NCI-H2081 treated with DMSO at 0.1 percent for 48 hours (cell line): ENCODE measurements at regions not wholly inside any gene's neighbourhood (a gene's known extent, or its start where the extent isn't known, plus 50 kb on each side); places are given as distances from the start of the nearest gene placed in this dataset.

ENCODE experiments used
- DNase-seq: peaks from one replicate; lab custom pipeline; 2025; lab: John Stamatoyannopoulos, UW

DNA sequence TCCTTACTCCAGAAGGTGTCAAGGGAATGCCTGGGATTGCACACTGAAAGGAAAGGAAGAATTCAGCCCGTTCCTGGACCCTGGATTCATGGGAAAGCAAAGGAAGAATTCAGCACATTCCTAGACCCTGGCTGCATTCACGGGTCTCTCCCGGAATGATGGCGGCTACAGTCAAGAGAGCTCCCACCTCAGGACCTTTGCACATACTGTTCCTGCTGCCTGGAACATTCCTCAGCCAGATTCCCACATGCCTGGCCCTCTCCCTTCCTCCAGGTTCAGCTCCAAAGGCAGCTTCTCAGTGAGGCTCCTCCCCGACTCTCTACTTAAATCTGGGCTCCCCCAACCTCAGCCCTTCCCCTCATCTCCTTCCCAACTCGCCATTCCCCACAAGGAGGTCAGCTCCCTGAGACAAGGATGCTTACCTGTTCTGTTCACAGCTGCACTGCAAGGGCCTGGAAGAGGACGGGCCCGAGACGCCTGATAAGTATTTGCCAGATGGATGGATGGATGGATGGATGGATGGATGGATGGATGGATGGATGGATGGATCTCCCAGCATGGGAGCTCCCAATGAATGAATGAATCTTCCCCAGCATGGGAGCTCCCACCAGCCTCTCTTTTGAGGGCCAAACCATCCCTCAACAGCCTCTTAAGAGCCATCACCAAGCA, 77.4 kb downstream of the NCOR2 start:
- DNase-seq = no peak

DNA sequence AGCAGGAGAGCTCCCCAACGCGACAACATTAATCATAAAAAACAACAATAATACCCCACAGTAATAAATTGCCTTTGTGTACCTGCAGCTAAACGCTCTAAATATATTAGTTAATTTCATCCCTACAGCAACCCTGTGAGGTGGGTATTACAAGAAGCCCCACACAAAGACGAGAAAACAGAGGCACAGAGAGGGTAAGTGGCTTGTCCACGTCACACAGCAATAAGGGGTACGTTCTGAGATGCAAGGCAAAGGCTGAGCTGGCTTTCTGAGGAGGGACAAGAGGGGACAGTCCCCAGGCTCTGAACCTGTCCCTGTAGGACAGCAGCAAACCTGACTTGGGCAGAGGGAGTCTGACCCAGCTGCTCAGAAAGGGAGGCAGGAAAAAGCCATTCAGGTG, 78.2 kb downstream of the NCOR2 start:
- no peak for DNase-seq

DNA sequence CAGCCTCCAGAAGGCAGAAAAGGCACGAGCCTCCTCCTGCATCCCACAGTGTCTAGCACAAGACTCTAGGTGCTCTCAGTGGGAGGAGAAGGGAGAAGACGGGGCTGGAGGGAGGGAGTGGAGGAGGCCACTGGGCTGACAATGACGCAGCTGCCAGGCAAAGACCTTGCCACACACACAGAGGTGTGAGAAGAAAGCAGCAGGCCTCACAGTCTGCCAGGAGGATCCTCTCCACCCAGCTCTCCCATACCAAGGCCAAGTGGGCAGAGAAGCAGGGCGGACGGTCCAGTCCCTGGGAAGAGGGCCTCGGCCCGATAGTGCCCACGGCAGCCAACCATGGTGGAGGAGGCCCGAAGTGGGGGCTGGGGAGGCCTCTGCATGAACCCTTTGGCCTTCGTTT, 78.9 kb downstream of the NCOR2 start:
- no peak for DNase-seq

DNA sequence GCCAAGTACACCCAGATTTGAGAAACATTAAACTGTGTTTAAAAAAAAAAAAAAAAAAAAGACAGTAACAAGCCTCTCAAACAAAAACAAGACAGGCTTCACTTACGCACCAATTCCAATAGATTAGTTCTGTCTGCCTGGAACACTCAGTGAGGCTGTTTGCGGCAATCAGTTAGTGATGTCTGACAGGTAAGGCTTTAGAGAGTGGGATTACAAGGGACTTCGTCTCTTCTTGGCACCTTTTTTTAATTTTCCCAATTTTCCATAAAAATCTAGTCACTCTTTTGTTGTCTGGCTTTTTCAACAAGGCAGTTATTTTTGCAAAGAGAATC, 79.6 kb downstream of the NCOR2 start:
- DNase-seq = no peak

DNA sequence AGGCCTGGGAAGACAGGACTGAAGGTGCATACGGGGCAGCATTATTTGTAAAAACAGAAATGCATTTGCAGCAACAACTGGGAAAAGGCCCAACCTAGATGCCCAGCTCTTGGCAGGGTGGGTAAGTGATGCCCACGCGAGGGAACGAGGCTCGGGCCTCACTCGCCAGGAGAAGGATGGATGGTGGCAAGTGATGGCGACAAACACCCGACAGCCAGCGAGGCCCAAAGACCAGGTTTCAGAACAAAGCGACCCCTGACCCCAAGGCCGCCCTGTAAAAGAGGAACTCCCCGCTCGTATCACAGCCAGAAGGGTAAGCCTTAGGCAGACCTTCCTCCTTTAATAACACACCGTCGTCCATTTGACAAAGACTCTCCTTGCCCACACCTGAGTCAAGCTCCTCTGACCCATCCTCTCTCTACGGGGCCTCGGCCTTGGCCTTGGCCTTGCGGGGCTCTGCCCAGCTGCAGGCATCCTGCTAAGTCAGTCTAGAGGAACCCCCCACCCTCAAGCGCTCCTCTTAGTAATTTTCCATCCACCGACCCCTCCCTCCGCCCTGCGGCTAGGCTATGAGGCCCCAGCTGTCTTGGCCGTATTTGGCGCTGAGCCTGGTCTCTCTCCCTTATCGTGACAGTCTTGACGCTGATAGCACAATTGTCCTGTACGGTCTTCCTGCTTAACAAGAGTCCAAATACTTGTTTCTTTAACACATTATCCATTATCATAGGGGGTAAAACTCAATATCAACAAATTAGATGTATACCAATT, 80.2 kb downstream of the NCOR2 start:
- no peak for DNase-seq

DNA sequence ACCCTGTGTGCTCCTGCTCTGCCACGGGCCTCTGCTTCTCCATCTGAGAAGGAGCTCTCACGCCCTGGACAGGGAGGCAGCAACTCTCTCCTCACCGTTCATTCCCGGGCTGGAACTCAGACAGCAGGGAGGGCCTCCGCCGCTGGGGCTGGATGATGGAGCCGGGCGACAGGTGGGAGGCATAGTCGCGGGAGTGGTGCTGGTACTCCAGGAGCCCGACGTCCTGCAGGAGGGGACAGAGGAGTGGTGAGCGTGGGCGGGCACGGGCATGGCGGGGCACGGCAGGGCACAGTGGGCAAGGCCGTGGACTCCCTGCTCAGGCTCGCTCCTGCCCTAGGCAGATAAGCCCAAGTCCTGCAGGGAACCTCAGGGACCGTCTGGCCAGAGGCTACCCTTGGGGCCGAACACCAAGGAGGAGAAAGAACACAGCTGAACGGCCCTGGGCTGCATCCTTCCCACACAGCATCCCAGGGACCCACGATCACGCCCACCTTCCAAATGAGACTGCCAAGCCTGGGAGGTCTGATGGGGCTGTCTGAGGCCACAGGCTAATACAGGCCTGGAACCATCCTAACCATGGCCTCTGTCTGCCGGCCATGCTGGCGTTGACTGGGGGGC, 81.0 kb downstream of the NCOR2 start:
- DNase-seq = no peak

DNA sequence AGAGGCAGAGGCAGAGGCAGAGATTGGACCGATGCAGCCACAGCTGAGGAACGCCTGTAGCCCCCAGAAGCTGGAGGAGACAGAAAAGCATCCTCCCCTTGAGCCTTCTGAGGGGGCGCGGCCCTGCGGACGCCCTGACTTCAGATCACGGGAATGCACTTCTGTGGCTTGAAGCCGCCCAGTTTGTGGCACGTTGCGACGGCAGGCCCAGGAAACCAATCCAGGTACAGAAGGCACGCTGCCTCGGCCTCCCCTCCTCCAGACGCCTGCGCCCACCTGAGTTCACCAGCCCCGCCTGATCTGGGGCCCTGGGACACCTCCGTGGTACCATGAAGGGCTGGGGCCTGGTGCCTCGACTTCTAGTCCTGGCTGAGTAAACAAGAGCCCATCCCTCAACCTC, 82.0 kb downstream of the NCOR2 start:
- no peak for DNase-seq

DNA sequence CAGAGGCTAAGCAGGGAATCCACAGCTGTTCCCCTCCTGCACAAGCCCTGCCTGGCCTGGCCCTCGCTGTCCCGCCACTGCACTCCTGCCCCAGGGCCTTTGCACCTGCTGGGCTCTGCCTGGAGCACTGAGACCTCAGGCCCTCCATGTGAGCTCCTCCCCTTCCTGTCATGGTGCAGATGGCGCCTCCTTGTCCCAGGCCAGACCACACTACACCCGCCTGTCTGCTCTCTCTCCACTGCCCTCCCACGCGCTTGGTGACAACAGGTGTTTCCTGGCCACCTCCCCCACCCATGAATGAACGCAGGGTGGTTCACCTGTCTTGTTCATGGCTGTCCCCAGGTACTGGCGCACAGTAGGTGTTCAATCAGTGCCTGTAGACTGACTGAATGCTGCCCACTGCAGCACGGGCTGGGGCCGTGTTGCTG, 82.9 kb downstream of the NCOR2 start:
- DNase-seq = no peak

DNA sequence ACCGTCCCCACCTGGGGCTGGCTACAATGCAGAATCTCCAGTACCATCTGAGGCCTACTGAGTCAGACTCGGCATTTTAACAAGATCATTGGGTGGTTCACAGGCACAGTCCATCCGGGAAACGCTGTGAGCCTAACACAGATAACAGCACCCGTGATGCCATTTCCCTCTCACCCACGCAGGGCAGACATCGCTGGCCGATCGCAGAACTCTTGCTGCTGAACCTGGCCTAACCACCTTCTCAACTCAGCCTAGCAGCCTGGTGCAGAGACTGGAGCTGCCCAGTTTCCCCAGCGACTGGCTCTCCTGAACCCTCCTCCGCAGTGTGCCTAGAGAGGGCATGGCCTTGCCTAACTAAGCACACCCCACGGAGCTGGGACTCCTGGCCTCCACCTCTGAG, 83.3 kb downstream of the NCOR2 start:
- DNase-seq = no peak

DNA sequence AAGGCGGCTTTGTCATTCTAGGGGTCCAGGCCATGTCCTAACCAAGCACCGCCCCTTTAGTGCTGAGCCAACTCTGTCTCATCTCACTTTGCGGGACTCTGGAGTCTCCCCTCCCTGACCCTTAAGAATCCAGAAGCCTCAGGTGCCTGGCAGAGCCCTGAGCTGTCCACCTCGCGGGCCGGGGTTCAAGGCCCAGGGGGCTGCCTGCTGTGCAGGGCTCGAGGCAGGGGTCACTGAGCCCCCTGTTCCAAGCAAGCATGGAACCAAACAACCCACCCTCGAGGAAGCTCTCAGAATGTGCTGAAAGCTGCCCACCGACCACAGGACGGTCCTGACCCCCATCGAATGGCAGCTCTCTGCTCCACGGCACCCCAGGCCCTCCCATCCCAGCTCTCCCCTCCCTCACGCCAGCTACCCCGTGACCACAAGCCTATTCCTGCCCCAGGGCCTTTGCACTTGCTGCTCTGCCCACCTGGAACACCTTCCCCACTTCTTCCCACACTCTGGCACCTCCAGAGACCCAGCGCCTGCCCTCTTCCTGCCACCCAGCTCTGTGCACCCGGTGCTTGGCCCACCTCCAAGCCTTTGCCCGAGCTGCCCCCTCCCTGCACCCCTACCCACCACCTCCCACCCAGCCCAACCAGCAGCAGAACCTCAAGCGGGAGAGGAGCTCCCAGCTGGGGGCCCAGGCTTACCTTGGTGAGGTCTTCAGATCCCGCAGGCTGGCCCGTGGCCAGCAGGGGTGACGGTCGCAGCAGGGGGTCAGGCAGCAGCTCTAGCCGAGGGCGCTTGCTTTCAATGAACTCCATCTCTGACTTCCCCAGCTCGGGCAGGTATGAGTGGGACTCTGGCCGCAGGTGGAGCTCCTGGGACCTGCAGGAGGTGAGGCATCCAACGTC, 84.3 kb downstream of the NCOR2 start:
- no peak for DNase-seq

DNA sequence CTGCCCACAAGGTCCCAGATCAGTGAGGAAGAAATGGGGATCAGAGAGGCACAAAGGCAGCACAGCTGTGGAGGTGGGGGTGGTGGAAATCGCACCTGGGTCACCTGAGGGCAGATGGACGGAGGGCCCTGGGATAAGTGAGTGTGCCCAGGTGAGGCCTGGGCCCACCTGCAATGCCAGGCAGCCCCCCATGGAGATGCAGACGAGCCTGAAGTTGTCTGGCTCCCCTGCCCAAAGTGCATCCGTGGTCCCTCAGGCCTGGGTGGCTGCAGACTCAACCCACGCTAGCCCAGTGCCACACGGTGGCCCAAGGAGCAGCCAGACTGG, 84.9 kb downstream of the NCOR2 start:
- no peak for DNase-seq

DNA sequence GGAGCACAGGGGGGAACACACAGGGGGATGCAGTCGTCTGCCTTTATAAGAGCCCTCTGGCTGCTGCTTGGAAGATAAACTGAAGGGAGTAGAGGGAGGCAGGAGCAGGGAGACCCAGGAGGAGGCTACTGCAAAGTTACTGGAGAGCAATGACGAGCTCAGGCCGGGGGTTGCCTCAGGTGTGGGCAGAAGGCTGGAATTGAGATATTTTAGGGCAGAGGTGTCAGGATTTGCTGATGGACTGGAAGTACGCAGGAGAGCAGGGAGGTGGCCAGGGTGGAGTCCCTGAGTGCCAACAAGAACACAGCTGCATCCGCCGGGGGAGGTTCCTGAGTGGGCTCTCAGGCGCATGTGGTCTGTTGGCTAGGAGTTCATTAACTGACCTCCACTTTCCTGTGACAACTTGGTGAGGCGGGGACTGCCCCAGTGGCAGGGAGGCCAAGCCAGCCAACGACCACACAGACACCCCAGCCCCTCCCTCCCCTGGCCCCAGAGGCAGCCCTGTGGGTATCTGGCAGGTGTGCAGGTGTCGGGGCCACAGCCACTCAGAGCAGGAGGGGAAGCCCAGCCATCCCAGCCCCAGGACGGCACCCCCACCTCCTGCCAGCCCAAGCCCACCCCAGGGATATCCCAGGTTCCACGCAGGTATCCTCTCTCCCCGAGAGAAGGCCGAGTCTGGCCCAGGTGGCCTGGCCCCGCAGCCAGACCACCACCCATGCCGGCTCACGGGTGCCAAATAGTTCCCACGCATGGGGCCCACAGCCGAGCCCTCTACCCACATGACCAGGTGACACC, 85.4 kb downstream of the NCOR2 start:
- no peak for DNase-seq

DNA sequence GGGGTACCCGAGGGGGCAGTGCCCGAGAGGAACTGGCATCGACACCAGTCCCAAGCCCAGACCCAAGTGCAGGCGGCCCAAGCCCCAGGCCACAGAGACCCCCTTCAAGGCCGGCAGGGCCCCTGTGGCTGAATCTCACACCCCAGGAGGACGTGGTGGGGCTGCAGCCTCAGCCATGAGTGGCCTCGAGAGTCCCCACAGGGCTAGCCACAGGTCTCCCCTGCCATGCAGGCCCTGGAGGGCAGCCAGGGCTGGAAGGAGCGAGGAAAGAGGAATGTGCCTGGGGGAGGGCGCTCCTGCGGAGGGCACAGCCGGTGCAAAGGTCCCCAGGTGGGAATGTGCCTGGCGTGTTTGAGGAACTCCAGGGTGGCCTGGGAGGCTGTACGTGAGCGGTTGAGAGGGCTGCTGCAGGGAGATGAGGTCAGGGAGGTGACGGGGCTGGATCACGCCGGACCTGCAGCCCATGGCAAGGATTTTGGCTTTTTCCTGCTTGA, 86.1 kb downstream of the NCOR2 start:
- DNase-seq = no peak

DNA sequence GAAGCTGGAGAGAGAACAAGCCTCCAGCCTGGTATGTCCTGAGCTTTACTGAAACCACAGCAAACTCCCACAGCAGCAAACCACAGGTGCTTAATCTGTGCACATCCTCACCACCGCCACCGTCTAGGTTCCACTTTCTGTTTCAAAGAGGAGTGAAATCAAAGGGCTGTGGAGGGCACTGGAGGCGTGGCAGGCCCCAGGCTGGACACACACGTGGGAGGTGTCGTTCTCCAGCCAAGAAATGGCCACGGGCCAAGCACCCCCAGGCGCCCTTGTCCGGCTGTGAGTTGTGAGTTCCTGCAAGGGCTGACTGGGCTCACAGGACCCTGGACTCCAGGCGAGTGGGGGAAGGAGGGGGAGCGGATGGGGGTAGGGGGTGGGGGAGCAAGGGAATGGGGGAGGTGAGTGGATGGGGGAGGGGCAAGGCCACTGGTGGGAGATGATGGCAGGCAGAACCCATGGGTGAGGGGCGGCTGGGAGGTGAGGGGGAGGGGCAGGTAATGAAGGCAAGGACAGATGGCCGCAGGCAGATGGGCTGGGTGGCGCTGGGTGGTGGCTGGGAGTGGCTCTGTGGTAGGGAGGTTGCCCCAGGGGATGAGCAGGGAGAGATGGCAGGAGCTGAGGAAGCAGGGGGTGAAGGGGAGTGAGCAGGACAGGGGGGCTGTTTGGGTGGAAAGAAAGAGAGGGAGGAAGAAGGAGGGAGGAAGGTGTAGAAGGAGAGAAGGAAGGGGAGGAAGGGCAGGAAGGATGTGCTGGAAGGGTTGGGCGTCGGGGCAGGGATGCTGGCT, 86.7 kb downstream of the NCOR2 start:
- no peak for DNase-seq

DNA sequence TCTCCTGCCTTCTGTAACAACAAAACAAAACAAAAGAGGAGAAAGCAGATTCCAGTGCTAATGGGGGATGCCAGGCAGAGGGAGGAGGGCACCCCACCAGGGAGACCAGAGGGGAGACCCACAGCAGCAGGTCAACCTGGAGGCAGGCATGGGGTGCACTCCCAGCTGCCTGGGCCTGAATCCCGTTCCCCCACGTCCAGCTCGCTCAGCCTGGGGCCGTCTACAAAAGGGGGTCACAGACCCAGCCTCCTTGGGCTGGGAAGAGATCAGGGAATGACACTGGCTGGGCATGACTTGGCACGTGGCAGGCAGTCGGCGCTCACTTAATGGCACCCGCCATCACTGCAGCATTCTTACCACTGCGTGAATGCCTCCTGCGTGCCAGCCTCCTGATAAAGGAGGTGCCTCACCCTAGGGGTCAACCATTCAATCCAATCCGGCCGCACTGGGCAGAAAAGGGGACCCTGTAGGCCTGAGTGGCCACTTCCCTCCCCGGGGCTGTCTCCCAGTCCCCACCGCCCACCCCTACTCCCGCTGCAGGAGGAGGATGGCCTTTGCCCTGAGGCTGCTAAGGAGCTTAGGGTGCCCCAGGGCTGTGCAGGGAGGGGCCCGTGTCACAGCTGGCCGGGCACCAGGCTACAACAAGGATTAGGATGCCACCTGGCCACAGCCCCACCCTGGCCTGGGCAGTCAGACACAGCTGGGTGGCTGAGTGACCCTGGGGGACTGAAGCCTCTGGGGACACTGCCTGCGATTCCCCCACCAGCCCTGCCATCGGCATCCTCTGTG, 87.5 kb downstream of the NCOR2 start:
- no peak for DNase-seq

DNA sequence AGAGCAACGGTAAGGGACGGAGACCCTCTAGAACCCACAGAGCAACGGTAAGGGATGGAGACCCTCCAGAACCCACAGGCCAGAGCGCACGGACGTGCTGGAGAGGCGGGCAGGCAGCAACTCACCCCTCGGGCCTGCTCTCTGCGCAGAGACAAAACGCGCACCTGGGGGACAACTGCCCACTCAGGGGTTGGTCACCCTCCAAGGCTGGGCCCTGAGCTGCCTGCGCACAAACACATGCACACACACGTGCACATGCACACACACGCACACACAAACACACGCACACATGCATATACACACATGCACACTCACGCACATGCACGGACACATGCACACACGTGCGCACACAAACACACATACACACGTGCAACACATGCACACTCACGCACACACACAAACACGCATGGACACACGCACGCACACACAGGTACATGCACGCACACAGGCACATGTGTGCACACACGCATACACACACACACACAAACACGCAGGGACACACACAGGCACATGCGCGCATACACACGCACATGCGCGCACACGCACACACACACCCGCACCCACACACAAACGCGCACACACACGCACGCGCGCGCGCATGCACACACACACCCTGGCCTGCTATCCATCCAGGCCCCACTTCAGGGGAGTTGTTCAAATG, 88.3 kb downstream of the NCOR2 start:
- DNase-seq = no peak

DNA sequence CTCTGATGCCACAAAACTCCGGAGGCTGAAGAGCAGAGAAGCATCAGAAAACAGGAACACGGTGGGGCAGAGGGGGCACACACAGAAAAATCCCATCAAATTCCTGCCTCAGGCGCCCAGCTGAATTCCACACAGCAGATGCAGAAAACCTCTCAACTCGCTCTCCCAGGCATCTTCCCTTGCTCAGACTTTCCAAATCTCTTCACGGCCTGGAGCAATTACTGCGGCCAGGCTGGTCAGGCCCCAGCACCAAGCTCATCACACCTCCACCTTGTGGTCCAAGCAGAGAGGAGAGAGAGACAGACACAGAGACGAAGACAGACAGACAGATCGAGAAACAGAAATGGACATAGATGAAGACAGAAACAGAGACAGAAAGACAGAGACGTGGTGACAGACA, 89.0 kb downstream of the NCOR2 start:
- DNase-seq = no peak

DNA sequence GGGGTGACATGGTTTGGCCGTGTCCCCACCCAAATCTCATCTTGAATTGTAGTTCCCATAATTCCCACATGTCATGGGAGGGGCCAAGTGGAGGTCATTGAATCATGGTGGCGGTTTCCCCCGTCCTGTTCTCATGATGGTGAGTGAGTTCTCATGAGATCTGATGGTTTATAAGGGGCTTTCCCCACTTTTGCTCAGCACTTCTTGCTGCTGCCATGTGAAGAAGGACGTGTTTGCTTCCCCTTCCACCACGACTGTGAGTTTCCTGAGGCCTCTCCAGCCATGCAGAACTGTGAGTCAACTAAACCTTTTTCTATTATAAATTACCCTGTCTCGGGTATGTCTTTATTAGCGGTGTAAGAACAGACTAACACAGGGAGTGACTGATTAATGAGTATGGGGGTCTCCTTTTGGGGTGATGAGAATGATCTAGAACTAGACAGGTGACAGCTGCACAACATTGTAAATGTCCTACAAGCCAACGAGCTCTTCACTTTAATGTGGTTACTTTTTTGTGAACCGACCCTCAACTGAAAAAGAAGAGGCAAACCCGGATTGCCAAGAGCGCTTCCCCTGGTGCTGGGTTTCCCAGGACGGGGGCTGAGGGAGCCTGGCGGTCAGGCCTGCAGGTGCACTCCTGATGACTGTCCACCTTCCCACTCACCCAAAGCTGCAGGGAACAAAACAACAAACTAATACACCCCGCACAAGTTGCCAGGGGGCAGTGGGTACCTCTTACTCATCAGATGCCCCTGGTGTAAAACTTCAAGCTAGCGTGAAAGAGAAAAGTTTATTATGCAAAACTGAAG, 90.1 kb downstream of the NCOR2 start:
- no peak for DNase-seq

DNA sequence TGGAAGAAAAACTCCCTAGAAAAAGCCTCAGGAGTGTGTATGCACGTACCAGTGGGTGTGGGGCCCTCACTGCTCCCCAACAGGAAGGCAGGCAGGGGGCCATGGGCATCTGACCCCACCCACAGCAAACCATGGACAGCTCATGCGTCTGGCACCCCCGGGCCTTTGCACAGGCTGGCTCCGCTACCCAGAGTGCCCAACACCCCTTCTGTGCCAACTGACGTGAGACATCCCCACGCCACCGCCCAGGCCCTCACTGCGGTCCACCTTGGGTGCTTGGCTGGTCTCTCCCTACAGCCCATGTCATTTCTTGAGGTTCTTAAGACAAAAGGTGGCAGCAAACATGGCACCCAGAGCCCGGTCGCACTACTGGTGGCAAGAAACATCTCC, 91.4 kb downstream of the NCOR2 start:
- no peak for DNase-seq
